SK-N-MC (cell line): ENCODE measurements at regions not wholly inside any gene's neighbourhood (a gene's known extent, or its start where the extent isn't known, plus 50 kb on each side); places are given as distances from the start of the nearest gene placed in this dataset.

Experiments used
- EZH2 ChIP-seq: fragments of 200-600 bp; sonication (generic); IDR thresholded peaks from one replicate; pipeline ENCODE4 v1.6.1; 2017; ENCODE audit warnings: antibody characterized with exemption
- FOXP2 ChIP-seq: optimal IDR thresholded peaks from 2 replicates; pipeline ENCODE3; 2011; ENCODE audit warnings: mild to moderate bottlenecking, moderate library complexity; ENCODE audit not compliant: insufficient read depth; ENCODE audit errors: extremely low read length, control extremely low read depth

- TF ChIP-seq FOXP2 (no peak), EZH2 (no peak)
These were observed 440.8 kb downstream of the NPHP4 start for GRCh38 chr1:5551274-5551975.
